ENCODE measurements at regions not wholly inside any gene's neighbourhood (a gene's known extent, or its start where the extent isn't known, plus 50 kb on each side); places are given as distances from the start of the nearest gene placed in this dataset.

GRCh38 chr4:3343358-3343757 lies 50.5 kb downstream of the RGS12 start:
- no peaks in the 10 kb centered on the region for H3K9me3 ChIP-seq
- no peak for DNase-seq
- H3K4me3 ChIP-seq = no peak overlapping the region
- WGBS, 5 donors = 91 to 97% (median 94%) methylated on average over 16 of the region's 16 CpGs
- H3K27me3 ChIP-seq (replicated peaks in 1 of 7) = no peaks in the 10 kb centered on the region
- H3K36me3 ChIP-seq = no peaks in the 10 kb centered on the region
- intact Hi-C loops (cut with DNase I; ENCODE audit: low total_unique reads) = no loop called here
- no peak for TF ChIP-seq POLR2A (IDR thresholded peaks at IDR 0.05)
- no peak for TF ChIP-seq CTCF (IDR thresholded peaks at IDR 0.05 in 8 of 11, conservative IDR thresholded peaks at IDR 0.05 in 3 of 11)
- no peak for TF ChIP-seq POLR2AphosphoS5 (IDR thresholded peaks at IDR 0.05)
- H3K27ac ChIP-seq = no peak overlapping the region
- peaks cover 0 to 25% (median 17%) of the 10 kb centered on the region in 6 donors for H3K4me1 ChIP-seq

GRCh38 chr4:3344104-3344503 lies 51.3 kb downstream of the RGS12 start:
- WGBS, 5 donors = 85 to 95% (median 94%) methylated on average over 9 of the region's 9 CpGs
- H3K27ac ChIP-seq = no peak overlapping the region
- no peak for DNase-seq
- H3K4me1 ChIP-seq = peaks cover 0 to 25% (median 17%) of the 10 kb centered on the region in 6 donors
- H3K4me3 ChIP-seq = no peak overlapping the region
- TF ChIP-seq POLR2AphosphoS5 (IDR thresholded peaks at IDR 0.05) (no peak), CTCF (IDR thresholded peaks at IDR 0.05 in 8 of 11, conservative IDR thresholded peaks at IDR 0.05 in 3 of 11) (no peak), POLR2A (IDR thresholded peaks at IDR 0.05) (no peak)
- H3K27me3 ChIP-seq (replicated peaks in 1 of 7) = no peaks in the 10 kb centered on the region
- no peaks in the 10 kb centered on the region for H3K36me3 ChIP-seq
- H3K9me3 ChIP-seq = no peaks in the 10 kb centered on the region
- intact Hi-C loops (cut with DNase I; ENCODE audit: low total_unique reads) = no loop called here

- H3K4me3 ChIP-seq = no peak overlapping the region
- no peaks in the 10 kb centered on the region for H3K27me3 ChIP-seq (replicated peaks in 1 of 7)
- H3K4me1 ChIP-seq = peaks cover 0 to 25% (median 17%) of the 10 kb centered on the region in 6 donors
- WGBS, 5 donors = 80 to 96% (median 91%) methylated on average over 4 of the region's 4 CpGs
- intact Hi-C loops (cut with DNase I; ENCODE audit: low total_unique reads) = no loop called here
- H3K36me3 ChIP-seq = no peaks in the 10 kb centered on the region
- no peak for DNase-seq
- H3K9me3 ChIP-seq = no peaks in the 10 kb centered on the region
- no peak for TF ChIP-seq CTCF (IDR thresholded peaks at IDR 0.05 in 8 of 11, conservative IDR thresholded peaks at IDR 0.05 in 3 of 11)
- no peak for TF ChIP-seq POLR2AphosphoS5 (IDR thresholded peaks at IDR 0.05)
- TF ChIP-seq POLR2A (IDR thresholded peaks at IDR 0.05) = no peak
- H3K27ac ChIP-seq = no peak overlapping the region
These were observed 51.8 kb downstream of the RGS12 start for GRCh38 chr4:3344596-3344995.

- Histone ChIP-seq H3K27ac (no peak overlapping the region), H3K9me3 (no peaks in the 10 kb centered on the region), H3K4me1 (peaks cover 0 to 25% (median 17%) of the 10 kb centered on the region in 6 donors), H3K4me3 (no peak overlapping the region), H3K36me3 (no peaks in the 10 kb centered on the region), H3K27me3 (replicated peaks in 1 of 7) (no peaks in the 10 kb centered on the region)
- no peak for DNase-seq
- TF ChIP-seq POLR2A (IDR thresholded peaks at IDR 0.05) = no peak
- no peak for TF ChIP-seq POLR2AphosphoS5 (IDR thresholded peaks at IDR 0.05)
- TF ChIP-seq CTCF (IDR thresholded peaks at IDR 0.05 in 8 of 11, conservative IDR thresholded peaks at IDR 0.05 in 3 of 11) = no peak
- 91 to 95% (median 93%) methylated on average over 5 of the region's 5 CpGs for WGBS, 5 donors
- intact Hi-C loops (cut with DNase I; ENCODE audit: low total_unique reads) = loop anchor here (5.0 kb wide), 1 partner anchor 97 kb away; the partner anchor contains the start of gene HGFAC
These were observed 52.6 kb downstream of the RGS12 start for GRCh38 chr4:3345384-3345783.

All from spleen (tissue), 11 donors.